Liver (tissue), 8 donors: ENCODE measurements at regions not wholly inside any gene's neighbourhood (a gene's known extent, or its start where the extent isn't known, plus 50 kb on each side); places are given as distances from the start of the nearest gene placed in this dataset.

Experiments
- DNase-seq: peaks from one replicate; pipeline ENCODE4 v3.0.0-alpha.2; 2017; ENCODE audit warnings: low spot score
- H3K27ac ChIP-seq, 2 donors: one replicate each; pipeline ENCODE4 v1.7.0; 2013; ENCODE audit warnings: inconsistent platforms in 2 of 2, low read length in 2 of 2, control low read depth in 1 of 2, low read depth in 1 of 2, mild to moderate bottlenecking in 1 of 2
- H3K27me3 ChIP-seq, 4 donors: one replicate each; pipeline versions ENCODE4 v1.6.1 to v1.7.0; 2013; ENCODE audit warnings: low read length in 3 of 4, inconsistent platforms in 1 of 4, mild to moderate bottlenecking in 1 of 4, moderate library complexity in 1 of 4; ENCODE audit not compliant: control insufficient read depth in 4 of 4, insufficient read depth in 4 of 4
- H3K36me3 ChIP-seq, 4 donors: one replicate each; pipeline versions ENCODE4 v1.6.1 to v1.7.0; 2013; ENCODE audit warnings: low read length in 3 of 4, mild to moderate bottlenecking in 3 of 4, low read depth in 1 of 4, moderate library complexity in 1 of 4; ENCODE audit not compliant: control insufficient read depth in 4 of 4, insufficient read depth in 3 of 4
- H3K4me1 ChIP-seq, 4 donors: one replicate each; pipeline versions ENCODE4 v1.6.1 to v1.7.0; 2013; ENCODE audit warnings: low read length in 3 of 4, mild to moderate bottlenecking in 3 of 4, moderate library complexity in 1 of 4; ENCODE audit not compliant: control insufficient read depth in 4 of 4, insufficient read depth in 4 of 4
- H3K4me3 ChIP-seq, 3 donors: one replicate each; pipeline versions ENCODE4 v1.6.1 to v1.7.0; 2013; ENCODE audit warnings: low read length in 3 of 3, control low read depth in 1 of 3, low read depth in 1 of 3, mild to moderate bottlenecking in 1 of 3
- H3K9ac ChIP-seq, 2 donors: one replicate each; pipeline ENCODE4 v1.7.0; 2013; ENCODE audit warnings: low read length in 2 of 2, mild to moderate bottlenecking in 2 of 2, moderate library complexity in 2 of 2, control low read depth in 1 of 2, low read depth in 1 of 2
- H3K9me3 ChIP-seq, 4 donors: one replicate each; pipeline versions ENCODE4 v1.6.1 to v1.7.0; 2013; ENCODE audit warnings: low read length in 3 of 4; ENCODE audit not compliant: control insufficient read depth in 4 of 4
- EGR1 ChIP-seq, 2 donors: IDR thresholded peaks; 2 replicates each; pipeline ENCODE4 v1.6.1; 2016 to 2018; ENCODE audit warnings: antibody characterized with exemption in 2 of 2, low read depth in 2 of 2
- FOXA1 ChIP-seq: IDR thresholded peaks from 2 replicates; pipeline ENCODE4 v1.6.1; 2016; ENCODE audit warnings: antibody characterized with exemption
- FOXA2 ChIP-seq: IDR thresholded peaks from 2 replicates; pipeline ENCODE4 v1.6.1; 2016; ENCODE audit warnings: antibody characterized with exemption
- GABPA ChIP-seq, 2 donors: IDR thresholded peaks in 1 of 2; conservative IDR thresholded peaks in 1 of 2; 2 replicates each; pipeline ENCODE4 v1.6.1; 2016; ENCODE audit warnings: antibody characterized with exemption in 2 of 2, mild to moderate bottlenecking in 1 of 2, moderate library complexity in 1 of 2
- HNF4A ChIP-seq, 2 donors: conservative IDR thresholded peaks; 2 replicates each; pipeline ENCODE4 v1.6.1; 2016; ENCODE audit warnings: antibody characterized with exemption in 2 of 2, mild to moderate bottlenecking in 2 of 2
- HNF4G ChIP-seq: IDR thresholded peaks from 2 replicates; pipeline ENCODE4 v1.6.1; 2016; ENCODE audit warnings: antibody characterized with exemption
- JUND ChIP-seq, 2 donors: IDR thresholded peaks; 2 replicates each; pipeline ENCODE4 v1.6.1; 2016; ENCODE audit warnings: antibody characterized with exemption in 2 of 2
- NR2F2 ChIP-seq: IDR thresholded peaks from 2 replicates; pipeline ENCODE4 v1.6.1; 2016; ENCODE audit warnings: antibody characterized with exemption
- RAD21 ChIP-seq, 2 donors: IDR thresholded peaks; 2 replicates each; pipeline ENCODE4 v1.6.1; 2016; ENCODE audit warnings: antibody characterized with exemption in 2 of 2, mild to moderate bottlenecking in 2 of 2
- RXRA ChIP-seq, 2 donors: IDR thresholded peaks; 2 replicates each; pipeline ENCODE4 v1.6.1; 2017 to 2018; ENCODE audit warnings: antibody characterized with exemption in 2 of 2, mild to moderate bottlenecking in 1 of 2
- SP1 ChIP-seq: IDR thresholded peaks from 2 replicates; pipeline ENCODE4 v1.6.1; 2018; ENCODE audit warnings: antibody characterized with exemption, mild to moderate bottlenecking
- TAF1 ChIP-seq: conservative IDR thresholded peaks from 2 replicates; pipeline ENCODE4 v1.6.1; 2016; ENCODE audit warnings: antibody characterized with exemption, mild to moderate bottlenecking
- YY1 ChIP-seq: IDR thresholded peaks from 2 replicates; pipeline ENCODE4 v1.6.1; 2016; ENCODE audit warnings: antibody characterized with exemption, mild to moderate bottlenecking
- whole genome bisulfite sequencing: extraction: QIAGEN DNeasy Blood & Tissue Kit; methylation state at CpG from one replicate; pipeline ENCODE4 v1.1.7; 2013; 5-methylcytosine and 5-hydroxymethylcytosine counted together
- TF ChIP-seq, protein P1 (sequence below): IDR thresholded peaks from 2 replicates; pipeline ENCODE4 v1.6.1; 2016; ENCODE audit warnings: antibody characterized with exemption, mild to moderate bottlenecking
- TF ChIP-seq, protein P2 (sequence below): IDR thresholded peaks from 2 replicates; pipeline ENCODE4 v1.6.1; 2016; ENCODE audit warnings: antibody characterized with exemption
- TF ChIP-seq, protein P3 (sequence below): IDR thresholded peaks from 2 replicates; pipeline ENCODE4 v1.6.1; 2016; ENCODE audit warnings: antibody characterized with exemption
- TF ChIP-seq, protein P4 (sequence below): IDR thresholded peaks from 2 replicates; pipeline ENCODE4 v1.6.1; 2016; ENCODE audit warnings: antibody characterized with exemption
- TF ChIP-seq, protein P5 (sequence below): fragments of 150-350 bp; IDR thresholded peaks from 2 replicates; pipeline ENCODE4 v1.5.1; 2017; ENCODE audit warnings: improper control_type of control experiment, low read depth, low read length; ENCODE audit not compliant: missing input control
- donor health status: healthy.
- donor health status: healthy.
- donor health status: healthy.
- donor health status: healthy.
- donor health status: healthy.

DNA sequence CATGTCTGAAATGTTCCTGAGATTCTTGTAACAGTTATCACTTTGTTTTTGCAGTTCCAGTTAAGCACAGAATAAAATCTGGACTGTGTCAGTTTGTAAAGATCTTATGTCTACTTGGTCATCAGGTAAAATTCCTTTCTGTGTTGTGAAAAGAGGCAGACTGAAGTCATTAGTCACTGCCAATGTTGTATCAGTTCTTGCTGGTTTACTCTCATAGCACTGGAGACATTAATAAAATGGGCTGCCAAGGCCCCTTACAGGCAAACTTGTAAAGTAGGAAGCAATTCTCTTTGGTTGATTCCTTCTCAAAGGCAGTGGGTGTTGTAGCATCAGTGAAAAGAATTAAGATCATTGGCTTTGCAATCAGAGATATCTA lies 61.4 kb upstream of the ST6GALNAC3 start:
- H3K9ac ChIP-seq: no peak overlapping the region
- no peak overlapping the region for H3K4me3 ChIP-seq
- H3K9me3 ChIP-seq: no peaks in the 10 kb centered on the region
- H3K4me1 ChIP-seq: no peaks in the 10 kb centered on the region
- no peak for TF ChIP-seq SP1
- TF ChIP-seq, protein P1, sequence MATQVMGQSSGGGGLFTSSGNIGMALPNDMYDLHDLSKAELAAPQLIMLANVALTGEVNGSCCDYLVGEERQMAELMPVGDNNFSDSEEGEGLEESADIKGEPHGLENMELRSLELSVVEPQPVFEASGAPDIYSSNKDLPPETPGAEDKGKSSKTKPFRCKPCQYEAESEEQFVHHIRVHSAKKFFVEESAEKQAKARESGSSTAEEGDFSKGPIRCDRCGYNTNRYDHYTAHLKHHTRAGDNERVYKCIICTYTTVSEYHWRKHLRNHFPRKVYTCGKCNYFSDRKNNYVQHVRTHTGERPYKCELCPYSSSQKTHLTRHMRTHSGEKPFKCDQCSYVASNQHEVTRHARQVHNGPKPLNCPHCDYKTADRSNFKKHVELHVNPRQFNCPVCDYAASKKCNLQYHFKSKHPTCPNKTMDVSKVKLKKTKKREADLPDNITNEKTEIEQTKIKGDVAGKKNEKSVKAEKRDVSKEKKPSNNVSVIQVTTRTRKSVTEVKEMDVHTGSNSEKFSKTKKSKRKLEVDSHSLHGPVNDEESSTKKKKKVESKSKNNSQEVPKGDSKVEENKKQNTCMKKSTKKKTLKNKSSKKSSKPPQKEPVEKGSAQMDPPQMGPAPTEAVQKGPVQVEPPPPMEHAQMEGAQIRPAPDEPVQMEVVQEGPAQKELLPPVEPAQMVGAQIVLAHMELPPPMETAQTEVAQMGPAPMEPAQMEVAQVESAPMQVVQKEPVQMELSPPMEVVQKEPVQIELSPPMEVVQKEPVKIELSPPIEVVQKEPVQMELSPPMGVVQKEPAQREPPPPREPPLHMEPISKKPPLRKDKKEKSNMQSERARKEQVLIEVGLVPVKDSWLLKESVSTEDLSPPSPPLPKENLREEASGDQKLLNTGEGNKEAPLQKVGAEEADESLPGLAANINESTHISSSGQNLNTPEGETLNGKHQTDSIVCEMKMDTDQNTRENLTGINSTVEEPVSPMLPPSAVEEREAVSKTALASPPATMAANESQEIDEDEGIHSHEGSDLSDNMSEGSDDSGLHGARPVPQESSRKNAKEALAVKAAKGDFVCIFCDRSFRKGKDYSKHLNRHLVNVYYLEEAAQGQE: no peak
- H3K36me3 ChIP-seq: no peaks in the 10 kb centered on the region
- H3K27ac ChIP-seq: no peak overlapping the region
- no peaks in the 10 kb centered on the region for H3K27me3 ChIP-seq
- no peak for DNase-seq

DNA sequence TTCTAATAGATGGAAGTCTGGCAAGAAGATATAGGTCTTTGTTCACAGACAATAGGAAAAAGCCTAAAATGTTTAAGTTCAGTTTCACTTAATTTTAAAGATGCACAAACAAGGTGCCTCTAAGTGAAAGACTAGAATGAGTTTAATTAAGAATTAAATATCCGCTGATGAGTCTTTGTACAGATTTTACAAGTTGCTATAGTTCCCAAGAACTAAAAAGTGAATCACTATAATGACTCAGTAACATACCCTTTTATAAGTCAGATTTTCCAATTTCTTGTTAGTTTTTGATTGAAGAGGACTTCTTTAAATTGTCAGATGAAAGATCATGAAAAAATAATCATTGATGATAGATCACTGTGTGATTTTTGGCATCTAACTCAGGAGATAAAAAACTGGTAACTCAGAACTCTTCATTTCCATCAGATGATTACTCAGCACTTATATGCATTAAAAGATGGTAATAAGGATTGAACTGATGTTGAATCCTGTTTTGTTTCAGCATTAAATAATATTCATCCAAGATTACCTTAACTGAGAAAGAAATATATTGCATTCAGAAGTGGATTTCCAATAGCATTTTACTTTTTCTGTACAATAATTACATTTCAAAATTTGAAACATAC lies 59.0 kb upstream of the ST6GALNAC3 start:
- Histone ChIP-seq H3K9ac (no peak overlapping the region), H3K4me1 (no peaks in the 10 kb centered on the region), H3K27ac (no peak overlapping the region), H3K9me3 (no peaks in the 10 kb centered on the region), H3K4me3 (no peak overlapping the region), H3K27me3 (no peaks in the 10 kb centered on the region), H3K36me3 (no peaks in the 10 kb centered on the region)
- TF ChIP-seq RXRA (IDR thresholded peaks at IDR 0.05) (no peak), HNF4A (conservative IDR thresholded peaks at IDR 0.05) (no peak), EGR1 (IDR thresholded peaks at IDR 0.05; ENCODE audit: low read depth in 2 of 2) (no peak), NR2F2 (no peak), TAF1 (no peak), SP1 (no peak), FOXA1 (no peak), HNF4G (no peak), JUND (IDR thresholded peaks at IDR 0.05) (no peak), YY1 (no peak), FOXA2 (no peak), RAD21 (IDR thresholded peaks at IDR 0.05) (no peak), GABPA (IDR thresholded peaks at IDR 0.05 in 1 of 2, conservative IDR thresholded peaks at IDR 0.05 in 1 of 2) (no peak)
- TF ChIP-seq, protein P2, sequence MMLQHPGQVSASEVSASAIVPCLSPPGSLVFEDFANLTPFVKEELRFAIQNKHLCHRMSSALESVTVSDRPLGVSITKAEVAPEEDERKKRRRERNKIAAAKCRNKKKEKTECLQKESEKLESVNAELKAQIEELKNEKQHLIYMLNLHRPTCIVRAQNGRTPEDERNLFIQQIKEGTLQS: no peak
- TF ChIP-seq, protein P3, sequence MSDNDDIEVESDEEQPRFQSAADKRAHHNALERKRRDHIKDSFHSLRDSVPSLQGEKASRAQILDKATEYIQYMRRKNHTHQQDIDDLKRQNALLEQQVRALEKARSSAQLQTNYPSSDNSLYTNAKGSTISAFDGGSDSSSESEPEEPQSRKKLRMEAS: no peak
- TF ChIP-seq, protein P4, sequence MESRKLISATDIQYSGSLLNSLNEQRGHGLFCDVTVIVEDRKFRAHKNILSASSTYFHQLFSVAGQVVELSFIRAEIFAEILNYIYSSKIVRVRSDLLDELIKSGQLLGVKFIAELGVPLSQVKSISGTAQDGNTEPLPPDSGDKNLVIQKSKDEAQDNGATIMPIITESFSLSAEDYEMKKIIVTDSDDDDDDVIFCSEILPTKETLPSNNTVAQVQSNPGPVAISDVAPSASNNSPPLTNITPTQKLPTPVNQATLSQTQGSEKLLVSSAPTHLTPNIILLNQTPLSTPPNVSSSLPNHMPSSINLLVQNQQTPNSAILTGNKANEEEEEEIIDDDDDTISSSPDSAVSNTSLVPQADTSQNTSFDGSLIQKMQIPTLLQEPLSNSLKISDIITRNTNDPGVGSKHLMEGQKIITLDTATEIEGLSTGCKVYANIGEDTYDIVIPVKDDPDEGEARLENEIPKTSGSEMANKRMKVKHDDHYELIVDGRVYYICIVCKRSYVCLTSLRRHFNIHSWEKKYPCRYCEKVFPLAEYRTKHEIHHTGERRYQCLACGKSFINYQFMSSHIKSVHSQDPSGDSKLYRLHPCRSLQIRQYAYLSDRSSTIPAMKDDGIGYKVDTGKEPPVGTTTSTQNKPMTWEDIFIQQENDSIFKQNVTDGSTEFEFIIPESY: no peak
- TF ChIP-seq, protein P5, sequence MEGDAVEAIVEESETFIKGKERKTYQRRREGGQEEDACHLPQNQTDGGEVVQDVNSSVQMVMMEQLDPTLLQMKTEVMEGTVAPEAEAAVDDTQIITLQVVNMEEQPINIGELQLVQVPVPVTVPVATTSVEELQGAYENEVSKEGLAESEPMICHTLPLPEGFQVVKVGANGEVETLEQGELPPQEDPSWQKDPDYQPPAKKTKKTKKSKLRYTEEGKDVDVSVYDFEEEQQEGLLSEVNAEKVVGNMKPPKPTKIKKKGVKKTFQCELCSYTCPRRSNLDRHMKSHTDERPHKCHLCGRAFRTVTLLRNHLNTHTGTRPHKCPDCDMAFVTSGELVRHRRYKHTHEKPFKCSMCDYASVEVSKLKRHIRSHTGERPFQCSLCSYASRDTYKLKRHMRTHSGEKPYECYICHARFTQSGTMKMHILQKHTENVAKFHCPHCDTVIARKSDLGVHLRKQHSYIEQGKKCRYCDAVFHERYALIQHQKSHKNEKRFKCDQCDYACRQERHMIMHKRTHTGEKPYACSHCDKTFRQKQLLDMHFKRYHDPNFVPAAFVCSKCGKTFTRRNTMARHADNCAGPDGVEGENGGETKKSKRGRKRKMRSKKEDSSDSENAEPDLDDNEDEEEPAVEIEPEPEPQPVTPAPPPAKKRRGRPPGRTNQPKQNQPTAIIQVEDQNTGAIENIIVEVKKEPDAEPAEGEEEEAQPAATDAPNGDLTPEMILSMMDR: no peak
- TF ChIP-seq, protein P1: no peak
- 87% methylated on average over 1 of the region's 1 CpG for WGBS
- DNase-seq: no peak
